GM23338 (cell line): ENCODE measurements at regions not wholly inside any gene's neighbourhood (a gene's known extent, or its start where the extent isn't known, plus 50 kb on each side); places are given as distances from the start of the nearest gene placed in this dataset.

Source experiments
- CREB1 ChIP-seq: fragments of 250-450 bp; sonication (Bioruptor Pico); IDR thresholded peaks from 2 replicates; pipeline ENCODE4 v1.5.0; 2020; ENCODE audit warnings: low read depth, mild to moderate bottlenecking, moderate library complexity
- EZH2 ChIP-seq: fragments of 200-600 bp; sonication (generic); IDR thresholded peaks from one replicate; pipeline ENCODE4 v1.8.0; 2017; ENCODE audit warnings: antibody characterized with exemption, mild to moderate bottlenecking, low read depth; ENCODE audit not compliant: unreplicated experiment
- EZH2phosphoT487 ChIP-seq: fragments of 200-600 bp; sonication (generic); IDR thresholded peaks from one replicate; pipeline ENCODE4 v1.8.1; 2018; ENCODE audit warnings: antibody characterized with exemption; ENCODE audit not compliant: unreplicated experiment
- JUNB ChIP-seq: IDR thresholded peaks from one replicate; pipeline ENCODE4 v1.6.1; 2016; ENCODE audit warnings: antibody characterized with exemption; ENCODE audit not compliant: unreplicated experiment
- POLR2AphosphoS5 ChIP-seq: IDR thresholded peaks from 2 replicates; pipeline ENCODE4 v1.6.1; 2016; ENCODE audit warnings: antibody characterized with exemption, low read depth
- ZNF331 ChIP-seq: fragments of 250-450 bp; sonication (Bioruptor Pico); IDR thresholded peaks from 2 replicates; pipeline ENCODE4 v1.5.0; 2020; ENCODE audit warnings: low read depth, mild to moderate bottlenecking, moderate library complexity
- TF ChIP-seq, protein P1 (sequence below), 2 experiments: fragments of 200-600 bp in 1 of 2; sonication (generic) in 1 of 2; conservative IDR thresholded peaks; 2 replicates each; pipeline versions ENCODE4 v1.5.1 to v1.6.1; 2016 to 2017; ENCODE audit warnings: antibody characterized with exemption in 2 of 2, low read depth in 2 of 2, mild to moderate bottlenecking in 2 of 2, moderate library complexity in 1 of 2
- TF ChIP-seq, protein P2 (sequence below): IDR thresholded peaks from one replicate; pipeline ENCODE4 v1.6.1; 2018; ENCODE audit warnings: antibody characterized with exemption; ENCODE audit not compliant: unreplicated experiment
- TF ChIP-seq, protein P3 (sequence below): fragments of 250-450 bp; sonication (Bioruptor Pico); IDR thresholded peaks from 2 replicates; pipeline ENCODE4 v1.5.0; 2020; ENCODE audit warnings: mild to moderate bottlenecking, moderate library complexity

DNA sequence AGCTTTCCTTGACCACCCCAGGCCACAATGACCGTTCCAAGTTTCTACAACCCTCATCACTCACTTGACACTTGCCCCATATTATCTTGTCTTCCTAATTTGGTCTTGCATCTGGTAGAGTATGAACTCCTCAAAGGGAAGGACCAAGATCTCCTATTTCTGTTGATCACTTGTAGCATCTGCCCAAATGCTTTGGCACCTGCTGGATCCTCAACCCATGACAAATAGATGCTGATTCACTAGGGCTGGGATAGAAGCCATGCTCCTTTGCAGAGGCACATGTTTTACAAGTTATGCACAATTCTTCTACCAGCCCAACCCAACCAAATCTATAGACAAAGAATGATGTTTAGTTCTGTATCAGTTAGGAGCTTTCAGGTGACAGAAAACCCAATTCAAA is 110.7 kb downstream of the UNC5CL start:
- TF ChIP-seq, protein P1, sequence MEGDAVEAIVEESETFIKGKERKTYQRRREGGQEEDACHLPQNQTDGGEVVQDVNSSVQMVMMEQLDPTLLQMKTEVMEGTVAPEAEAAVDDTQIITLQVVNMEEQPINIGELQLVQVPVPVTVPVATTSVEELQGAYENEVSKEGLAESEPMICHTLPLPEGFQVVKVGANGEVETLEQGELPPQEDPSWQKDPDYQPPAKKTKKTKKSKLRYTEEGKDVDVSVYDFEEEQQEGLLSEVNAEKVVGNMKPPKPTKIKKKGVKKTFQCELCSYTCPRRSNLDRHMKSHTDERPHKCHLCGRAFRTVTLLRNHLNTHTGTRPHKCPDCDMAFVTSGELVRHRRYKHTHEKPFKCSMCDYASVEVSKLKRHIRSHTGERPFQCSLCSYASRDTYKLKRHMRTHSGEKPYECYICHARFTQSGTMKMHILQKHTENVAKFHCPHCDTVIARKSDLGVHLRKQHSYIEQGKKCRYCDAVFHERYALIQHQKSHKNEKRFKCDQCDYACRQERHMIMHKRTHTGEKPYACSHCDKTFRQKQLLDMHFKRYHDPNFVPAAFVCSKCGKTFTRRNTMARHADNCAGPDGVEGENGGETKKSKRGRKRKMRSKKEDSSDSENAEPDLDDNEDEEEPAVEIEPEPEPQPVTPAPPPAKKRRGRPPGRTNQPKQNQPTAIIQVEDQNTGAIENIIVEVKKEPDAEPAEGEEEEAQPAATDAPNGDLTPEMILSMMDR (conservative IDR thresholded peaks at IDR 0.05; ENCODE audit: low read depth in 2 of 2) = no peak
- TF ChIP-seq EZH2phosphoT487 = no peak
- no peak for TF ChIP-seq JUNB
- TF ChIP-seq ZNF331 (CRISPR knock-in tag) = no peak
- TF ChIP-seq, protein P2, sequence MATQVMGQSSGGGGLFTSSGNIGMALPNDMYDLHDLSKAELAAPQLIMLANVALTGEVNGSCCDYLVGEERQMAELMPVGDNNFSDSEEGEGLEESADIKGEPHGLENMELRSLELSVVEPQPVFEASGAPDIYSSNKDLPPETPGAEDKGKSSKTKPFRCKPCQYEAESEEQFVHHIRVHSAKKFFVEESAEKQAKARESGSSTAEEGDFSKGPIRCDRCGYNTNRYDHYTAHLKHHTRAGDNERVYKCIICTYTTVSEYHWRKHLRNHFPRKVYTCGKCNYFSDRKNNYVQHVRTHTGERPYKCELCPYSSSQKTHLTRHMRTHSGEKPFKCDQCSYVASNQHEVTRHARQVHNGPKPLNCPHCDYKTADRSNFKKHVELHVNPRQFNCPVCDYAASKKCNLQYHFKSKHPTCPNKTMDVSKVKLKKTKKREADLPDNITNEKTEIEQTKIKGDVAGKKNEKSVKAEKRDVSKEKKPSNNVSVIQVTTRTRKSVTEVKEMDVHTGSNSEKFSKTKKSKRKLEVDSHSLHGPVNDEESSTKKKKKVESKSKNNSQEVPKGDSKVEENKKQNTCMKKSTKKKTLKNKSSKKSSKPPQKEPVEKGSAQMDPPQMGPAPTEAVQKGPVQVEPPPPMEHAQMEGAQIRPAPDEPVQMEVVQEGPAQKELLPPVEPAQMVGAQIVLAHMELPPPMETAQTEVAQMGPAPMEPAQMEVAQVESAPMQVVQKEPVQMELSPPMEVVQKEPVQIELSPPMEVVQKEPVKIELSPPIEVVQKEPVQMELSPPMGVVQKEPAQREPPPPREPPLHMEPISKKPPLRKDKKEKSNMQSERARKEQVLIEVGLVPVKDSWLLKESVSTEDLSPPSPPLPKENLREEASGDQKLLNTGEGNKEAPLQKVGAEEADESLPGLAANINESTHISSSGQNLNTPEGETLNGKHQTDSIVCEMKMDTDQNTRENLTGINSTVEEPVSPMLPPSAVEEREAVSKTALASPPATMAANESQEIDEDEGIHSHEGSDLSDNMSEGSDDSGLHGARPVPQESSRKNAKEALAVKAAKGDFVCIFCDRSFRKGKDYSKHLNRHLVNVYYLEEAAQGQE = no peak
- TF ChIP-seq EZH2 = no peak
- TF ChIP-seq POLR2AphosphoS5 = no peak
- TF ChIP-seq, protein P3, sequence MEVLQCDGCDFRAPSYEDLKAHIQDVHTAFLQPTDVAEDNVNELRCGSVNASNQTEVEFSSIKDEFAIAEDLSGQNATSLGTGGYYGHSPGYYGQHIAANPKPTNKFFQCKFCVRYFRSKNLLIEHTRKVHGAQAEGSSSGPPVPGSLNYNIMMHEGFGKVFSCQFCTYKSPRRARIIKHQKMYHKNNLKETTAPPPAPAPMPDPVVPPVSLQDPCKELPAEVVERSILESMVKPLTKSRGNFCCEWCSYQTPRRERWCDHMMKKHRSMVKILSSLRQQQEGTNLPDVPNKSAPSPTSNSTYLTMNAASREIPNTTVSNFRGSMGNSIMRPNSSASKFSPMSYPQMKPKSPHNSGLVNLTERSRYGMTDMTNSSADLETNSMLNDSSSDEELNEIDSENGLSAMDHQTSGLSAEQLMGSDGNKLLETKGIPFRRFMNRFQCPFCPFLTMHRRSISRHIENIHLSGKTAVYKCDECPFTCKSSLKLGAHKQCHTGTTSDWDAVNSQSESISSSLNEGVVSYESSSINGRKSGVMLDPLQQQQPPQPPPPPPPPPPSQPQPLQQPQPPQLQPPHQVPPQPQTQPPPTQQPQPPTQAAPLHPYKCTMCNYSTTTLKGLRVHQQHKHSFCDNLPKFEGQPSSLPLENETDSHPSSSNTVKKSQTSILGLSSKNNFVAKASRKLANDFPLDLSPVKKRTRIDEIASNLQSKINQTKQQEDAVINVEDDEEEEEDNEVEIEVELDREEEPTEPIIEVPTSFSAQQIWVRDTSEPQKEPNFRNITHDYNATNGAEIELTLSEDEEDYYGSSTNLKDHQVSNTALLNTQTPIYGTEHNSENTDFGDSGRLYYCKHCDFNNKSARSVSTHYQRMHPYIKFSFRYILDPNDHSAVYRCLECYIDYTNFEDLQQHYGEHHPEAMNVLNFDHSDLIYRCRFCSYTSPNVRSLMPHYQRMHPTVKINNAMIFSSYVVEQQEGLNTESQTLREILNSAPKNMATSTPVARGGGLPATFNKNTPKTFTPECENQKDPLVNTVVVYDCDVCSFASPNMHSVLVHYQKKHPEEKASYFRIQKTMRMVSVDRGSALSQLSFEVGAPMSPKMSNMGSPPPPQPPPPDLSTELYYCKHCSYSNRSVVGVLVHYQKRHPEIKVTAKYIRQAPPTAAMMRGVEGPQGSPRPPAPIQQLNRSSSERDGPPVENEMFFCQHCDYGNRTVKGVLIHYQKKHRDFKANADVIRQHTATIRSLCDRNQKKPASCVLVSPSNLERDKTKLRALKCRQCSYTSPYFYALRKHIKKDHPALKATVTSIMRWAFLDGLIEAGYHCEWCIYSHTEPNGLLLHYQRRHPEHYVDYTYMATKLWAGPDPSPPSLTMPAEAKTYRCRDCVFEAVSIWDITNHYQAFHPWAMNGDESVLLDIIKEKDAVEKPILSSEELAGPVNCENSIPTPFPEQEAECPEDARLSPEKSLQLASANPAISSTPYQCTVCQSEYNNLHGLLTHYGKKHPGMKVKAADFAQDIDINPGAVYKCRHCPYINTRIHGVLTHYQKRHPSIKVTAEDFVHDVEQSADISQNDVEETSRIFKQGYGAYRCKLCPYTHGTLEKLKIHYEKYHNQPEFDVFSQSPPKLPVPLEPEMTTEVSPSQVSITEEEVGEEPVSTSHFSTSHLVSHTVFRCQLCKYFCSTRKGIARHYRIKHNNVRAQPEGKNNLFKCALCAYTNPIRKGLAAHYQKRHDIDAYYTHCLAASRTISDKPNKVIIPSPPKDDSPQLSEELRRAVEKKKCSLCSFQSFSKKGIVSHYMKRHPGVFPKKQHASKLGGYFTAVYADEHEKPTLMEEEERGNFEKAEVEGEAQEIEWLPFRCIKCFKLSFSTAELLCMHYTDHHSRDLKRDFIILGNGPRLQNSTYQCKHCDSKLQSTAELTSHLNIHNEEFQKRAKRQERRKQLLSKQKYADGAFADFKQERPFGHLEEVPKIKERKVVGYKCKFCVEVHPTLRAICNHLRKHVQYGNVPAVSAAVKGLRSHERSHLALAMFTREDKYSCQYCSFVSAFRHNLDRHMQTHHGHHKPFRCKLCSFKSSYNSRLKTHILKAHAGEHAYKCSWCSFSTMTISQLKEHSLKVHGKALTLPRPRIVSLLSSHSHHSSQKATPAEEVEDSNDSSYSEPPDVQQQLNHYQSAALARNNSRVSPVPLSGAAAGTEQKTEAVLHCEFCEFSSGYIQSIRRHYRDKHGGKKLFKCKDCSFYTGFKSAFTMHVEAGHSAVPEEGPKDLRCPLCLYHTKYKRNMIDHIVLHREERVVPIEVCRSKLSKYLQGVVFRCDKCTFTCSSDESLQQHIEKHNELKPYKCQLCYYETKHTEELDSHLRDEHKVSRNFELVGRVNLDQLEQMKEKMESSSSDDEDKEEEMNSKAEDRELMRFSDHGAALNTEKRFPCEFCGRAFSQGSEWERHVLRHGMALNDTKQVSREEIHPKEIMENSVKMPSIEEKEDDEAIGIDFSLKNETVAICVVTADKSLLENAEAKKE (CRISPR knock-in tag) = no peak
- TF ChIP-seq CREB1 (CRISPR knock-in tag) = no peak
